A549 (cell line): ENCODE measurements at regions not wholly inside any gene's neighbourhood (a gene's known extent, or its start where the extent isn't known, plus 50 kb on each side); places are given as distances from the start of the nearest gene placed in this dataset.

Experiments
- ESRRA ChIP-seq: fragments of 150-350 bp; IDR thresholded peaks from 2 replicates; pipeline ENCODE4 v1.6.1; 2014; ENCODE audit warnings: mild to moderate bottlenecking, low read length, borderline replicate concordance
- HOXB13 ChIP-seq: fragments of 250-450 bp; sonication (Bioruptor Pico); IDR thresholded peaks from 2 replicates; pipeline ENCODE4 v1.5.0; 2020; ENCODE audit warnings: low read depth, mild to moderate bottlenecking, moderate library complexity
- NFE2L2 ChIP-seq: fragments of 150-350 bp; conservative IDR thresholded peaks from 2 replicates; pipeline ENCODE4 v1.6.1; 2014; ENCODE audit warnings: low read length
- SMC3 ChIP-seq: fragments of >200 bp; sonication (Bioruptor Twin); formaldehyde crosslinking; IDR thresholded peaks from 3 replicates; pipeline ENCODE4 v1.6.1; 2018; ENCODE audit warnings: inconsistent platforms
- TF ChIP-seq, protein P1 (sequence below): fragments of >200 bp; sonication (Bioruptor Twin); formaldehyde crosslinking; IDR thresholded peaks from 3 replicates; pipeline ENCODE4 v1.5.1; 2016
- TF ChIP-seq, protein P2 (sequence below): IDR thresholded peaks from 2 replicates; pipeline ENCODE4 v1.6.1; 2012

DNA sequence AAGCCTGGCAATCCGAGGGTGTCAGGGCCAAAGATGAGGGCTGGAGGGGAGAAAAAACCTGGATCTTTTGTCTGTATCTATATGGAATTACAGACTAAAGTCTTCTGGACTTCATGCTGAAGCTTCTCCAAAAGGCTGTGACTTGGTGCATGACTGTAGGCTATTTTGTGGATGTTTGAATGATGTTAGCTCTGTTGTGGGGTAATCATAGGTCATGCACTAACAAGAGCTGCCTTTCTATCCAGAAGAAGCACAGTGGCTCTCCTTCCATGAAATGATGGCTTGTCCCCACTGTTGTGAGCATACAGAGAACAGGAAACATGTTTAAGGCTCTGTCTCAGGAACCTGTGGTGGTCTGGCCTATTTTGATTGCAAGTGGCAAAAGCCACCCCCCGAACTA lies 263.3 kb upstream of the PLET1 start:
- TF ChIP-seq, protein P1, sequence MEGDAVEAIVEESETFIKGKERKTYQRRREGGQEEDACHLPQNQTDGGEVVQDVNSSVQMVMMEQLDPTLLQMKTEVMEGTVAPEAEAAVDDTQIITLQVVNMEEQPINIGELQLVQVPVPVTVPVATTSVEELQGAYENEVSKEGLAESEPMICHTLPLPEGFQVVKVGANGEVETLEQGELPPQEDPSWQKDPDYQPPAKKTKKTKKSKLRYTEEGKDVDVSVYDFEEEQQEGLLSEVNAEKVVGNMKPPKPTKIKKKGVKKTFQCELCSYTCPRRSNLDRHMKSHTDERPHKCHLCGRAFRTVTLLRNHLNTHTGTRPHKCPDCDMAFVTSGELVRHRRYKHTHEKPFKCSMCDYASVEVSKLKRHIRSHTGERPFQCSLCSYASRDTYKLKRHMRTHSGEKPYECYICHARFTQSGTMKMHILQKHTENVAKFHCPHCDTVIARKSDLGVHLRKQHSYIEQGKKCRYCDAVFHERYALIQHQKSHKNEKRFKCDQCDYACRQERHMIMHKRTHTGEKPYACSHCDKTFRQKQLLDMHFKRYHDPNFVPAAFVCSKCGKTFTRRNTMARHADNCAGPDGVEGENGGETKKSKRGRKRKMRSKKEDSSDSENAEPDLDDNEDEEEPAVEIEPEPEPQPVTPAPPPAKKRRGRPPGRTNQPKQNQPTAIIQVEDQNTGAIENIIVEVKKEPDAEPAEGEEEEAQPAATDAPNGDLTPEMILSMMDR: no peak
- no peak for TF ChIP-seq NFE2L2
- no peak for TF ChIP-seq ESRRA
- TF ChIP-seq, protein P2, sequence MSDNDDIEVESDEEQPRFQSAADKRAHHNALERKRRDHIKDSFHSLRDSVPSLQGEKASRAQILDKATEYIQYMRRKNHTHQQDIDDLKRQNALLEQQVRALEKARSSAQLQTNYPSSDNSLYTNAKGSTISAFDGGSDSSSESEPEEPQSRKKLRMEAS: no peak
- no peak for TF ChIP-seq HOXB13 (CRISPR knock-in tag)
- TF ChIP-seq SMC3: no peak
